ENCODE measurements at regions not wholly inside any gene's neighbourhood (a gene's known extent, or its start where the extent isn't known, plus 50 kb on each side); places are given as distances from the start of the nearest gene placed in this dataset.

GRCh38 chr16:85494315-85494714 is 118.8 kb upstream of the GSE1 start:
- no peaks in the 10 kb centered on the region for H3K9me3 ChIP-seq (ENCODE audit: low read length)
- no peak overlapping the region for H3K4me3 ChIP-seq (ENCODE audit: low read length)
- no peaks in the 10 kb centered on the region for H3K27me3 ChIP-seq (ENCODE audit: insufficient read depth, low read length)
- H3K4me1 ChIP-seq (ENCODE audit: insufficient read depth, low read length), result no peaks in the 10 kb centered on the region
- no peak overlapping the region for H2AFZ ChIP-seq (ENCODE audit: low read depth, low read length)
- H3K36me3 ChIP-seq (ENCODE audit: insufficient read depth, low read length), result no peaks in the 10 kb centered on the region

GRCh38 chr16:85495259-85495658 is 117.9 kb upstream of the GSE1 start:
- no peak overlapping the region for H2AFZ ChIP-seq (ENCODE audit: low read depth, low read length)
- H3K4me1 ChIP-seq (ENCODE audit: insufficient read depth, low read length), result peaks cover 3% of the 10 kb centered on the region
- H3K27me3 ChIP-seq (ENCODE audit: insufficient read depth, low read length), result no peaks in the 10 kb centered on the region
- H3K36me3 ChIP-seq (ENCODE audit: insufficient read depth, low read length), result no peaks in the 10 kb centered on the region
- H3K4me3 ChIP-seq (ENCODE audit: low read length), result no peak overlapping the region
- no peaks in the 10 kb centered on the region for H3K9me3 ChIP-seq (ENCODE audit: low read length)

- H3K4me1 ChIP-seq (ENCODE audit: insufficient read depth, low read length), result peaks cover 6% of the 10 kb centered on the region
- H3K27me3 ChIP-seq (ENCODE audit: insufficient read depth, low read length), result no peaks in the 10 kb centered on the region
- H3K9me3 ChIP-seq (ENCODE audit: low read length), result no peaks in the 10 kb centered on the region
- H2AFZ ChIP-seq (ENCODE audit: low read depth, low read length), result no peak overlapping the region
- H3K4me3 ChIP-seq (ENCODE audit: low read length), result no peak overlapping the region
- H3K36me3 ChIP-seq (ENCODE audit: insufficient read depth, low read length), result no peaks in the 10 kb centered on the region
These were observed 117.1 kb upstream of the GSE1 start for GRCh38 chr16:85495823-85496538.

- Histone ChIP-seq H3K9me3 (ENCODE audit: low read length) (no peaks in the 10 kb centered on the region), H3K36me3 (ENCODE audit: insufficient read depth, low read length) (no peaks in the 10 kb centered on the region), H2AFZ (ENCODE audit: low read depth, low read length) (no peak overlapping the region), H3K4me3 (ENCODE audit: low read length) (no peak overlapping the region), H3K4me1 (ENCODE audit: insufficient read depth, low read length) (peaks cover 6% of the 10 kb centered on the region), H3K27me3 (ENCODE audit: insufficient read depth, low read length) (no peaks in the 10 kb centered on the region)
These were observed 115.4 kb upstream of the GSE1 start for GRCh38 chr16:85497622-85498314.

- H2AFZ ChIP-seq (ENCODE audit: low read depth, low read length), result no peak overlapping the region
- peaks cover 6% of the 10 kb centered on the region for H3K4me1 ChIP-seq (ENCODE audit: insufficient read depth, low read length)
- no peaks in the 10 kb centered on the region for H3K9me3 ChIP-seq (ENCODE audit: low read length)
- H3K36me3 ChIP-seq (ENCODE audit: insufficient read depth, low read length), result no peaks in the 10 kb centered on the region
- no peak overlapping the region for H3K4me3 ChIP-seq (ENCODE audit: low read length)
- H3K27me3 ChIP-seq (ENCODE audit: insufficient read depth, low read length), result no peaks in the 10 kb centered on the region
These were observed 114.5 kb upstream of the GSE1 start for GRCh38 chr16:85498607-85499006.

- Histone ChIP-seq H3K27me3 (ENCODE audit: insufficient read depth, low read length) (no peaks in the 10 kb centered on the region), H3K4me1 (ENCODE audit: insufficient read depth, low read length) (peaks cover 6% of the 10 kb centered on the region), H3K36me3 (ENCODE audit: insufficient read depth, low read length) (no peaks in the 10 kb centered on the region), H3K9me3 (ENCODE audit: low read length) (no peaks in the 10 kb centered on the region), H2AFZ (ENCODE audit: low read depth, low read length) (no peak overlapping the region), H3K4me3 (ENCODE audit: low read length) (no peak overlapping the region)
These were observed 112.9 kb upstream of the GSE1 start for GRCh38 chr16:85500220-85500619.

GRCh38 chr16:85501900-85502299 is 111.2 kb upstream of the GSE1 start:
- H3K4me1 ChIP-seq (ENCODE audit: insufficient read depth, low read length), result peaks cover 6% of the 10 kb centered on the region
- H3K27me3 ChIP-seq (ENCODE audit: insufficient read depth, low read length), result no peaks in the 10 kb centered on the region
- no peak overlapping the region for H2AFZ ChIP-seq (ENCODE audit: low read depth, low read length)
- no peaks in the 10 kb centered on the region for H3K36me3 ChIP-seq (ENCODE audit: insufficient read depth, low read length)
- H3K4me3 ChIP-seq (ENCODE audit: low read length), result no peak overlapping the region
- H3K9me3 ChIP-seq (ENCODE audit: low read length), result no peaks in the 10 kb centered on the region

- H3K4me1 ChIP-seq (ENCODE audit: insufficient read depth, low read length), result peaks cover 8% of the 10 kb centered on the region
- no peak overlapping the region for H2AFZ ChIP-seq (ENCODE audit: low read depth, low read length)
These were observed 110.8 kb upstream of the GSE1 start for GRCh38 chr16:85502357-85502756.

GRCh38 chr16:85503679-85504231 is 109.4 kb upstream of the GSE1 start:
- no peaks in the 10 kb centered on the region for H3K27me3 ChIP-seq (ENCODE audit: insufficient read depth, low read length)
- no peak overlapping the region for H3K4me3 ChIP-seq (ENCODE audit: low read length)
- H3K36me3 ChIP-seq (ENCODE audit: insufficient read depth, low read length), result no peaks in the 10 kb centered on the region
- H2AFZ ChIP-seq (ENCODE audit: low read depth, low read length), result no peak overlapping the region
- H3K9me3 ChIP-seq (ENCODE audit: low read length), result no peaks in the 10 kb centered on the region
- H3K4me1 ChIP-seq (ENCODE audit: insufficient read depth, low read length), result peaks cover 8% of the 10 kb centered on the region

More at GRCh38 chr16:85502357-85502756, 110.8 kb upstream of the GSE1 start:
- H3K4me3 ChIP-seq (ENCODE audit: low read length), result no peak overlapping the region
- H3K36me3 ChIP-seq (ENCODE audit: insufficient read depth, low read length), result no peaks in the 10 kb centered on the region
- no peaks in the 10 kb centered on the region for H3K9me3 ChIP-seq (ENCODE audit: low read length)
- no peaks in the 10 kb centered on the region for H3K27me3 ChIP-seq (ENCODE audit: insufficient read depth, low read length)

- no peak overlapping the region for H2AFZ ChIP-seq (ENCODE audit: low read depth, low read length)
- no peaks in the 10 kb centered on the region for H3K27me3 ChIP-seq (ENCODE audit: insufficient read depth, low read length)
- H3K9me3 ChIP-seq (ENCODE audit: low read length), result no peaks in the 10 kb centered on the region
- peaks cover 11% of the 10 kb centered on the region for H3K4me1 ChIP-seq (ENCODE audit: insufficient read depth, low read length)
- no peak overlapping the region for H3K4me3 ChIP-seq (ENCODE audit: low read length)
- H3K36me3 ChIP-seq (ENCODE audit: insufficient read depth, low read length), result no peaks in the 10 kb centered on the region
These were observed 108.9 kb upstream of the GSE1 start for GRCh38 chr16:85504242-85504641.

GRCh38 chr16:85505794-85506634 is 107.1 kb upstream of the GSE1 start:
- H3K4me1 ChIP-seq (ENCODE audit: insufficient read depth, low read length), result peaks cover 22% of the 10 kb centered on the region
- H3K9me3 ChIP-seq (ENCODE audit: low read length), result no peaks in the 10 kb centered on the region
- no peak overlapping the region for H2AFZ ChIP-seq (ENCODE audit: low read depth, low read length)
- no peak overlapping the region for H3K4me3 ChIP-seq (ENCODE audit: low read length)
- H3K27me3 ChIP-seq (ENCODE audit: insufficient read depth, low read length), result no peaks in the 10 kb centered on the region
- H3K36me3 ChIP-seq (ENCODE audit: insufficient read depth, low read length), result no peaks in the 10 kb centered on the region

- H3K4me1 ChIP-seq (ENCODE audit: insufficient read depth, low read length), result peaks cover 22% of the 10 kb centered on the region
- no peaks in the 10 kb centered on the region for H3K36me3 ChIP-seq (ENCODE audit: insufficient read depth, low read length)
- no peak overlapping the region for H3K4me3 ChIP-seq (ENCODE audit: low read length)
- no peaks in the 10 kb centered on the region for H3K9me3 ChIP-seq (ENCODE audit: low read length)
- H3K27me3 ChIP-seq (ENCODE audit: insufficient read depth, low read length), result no peaks in the 10 kb centered on the region
- no peak overlapping the region for H2AFZ ChIP-seq (ENCODE audit: low read depth, low read length)
These were observed 106.5 kb upstream of the GSE1 start for GRCh38 chr16:85506635-85506911.

GRCh38 chr16:85507342-85507741 is 105.8 kb upstream of the GSE1 start:
- no peaks in the 10 kb centered on the region for H3K27me3 ChIP-seq (ENCODE audit: insufficient read depth, low read length)
- no peak overlapping the region for H2AFZ ChIP-seq (ENCODE audit: low read depth, low read length)
- no peaks in the 10 kb centered on the region for H3K36me3 ChIP-seq (ENCODE audit: insufficient read depth, low read length)
- H3K9me3 ChIP-seq (ENCODE audit: low read length), result no peaks in the 10 kb centered on the region
- H3K4me1 ChIP-seq (ENCODE audit: insufficient read depth, low read length), result peaks cover 22% of the 10 kb centered on the region
- H3K4me3 ChIP-seq (ENCODE audit: low read length), result no peak overlapping the region
